GM18505 (cell line): ENCODE measurements at regions not wholly inside any gene's neighbourhood (a gene's known extent, or its start where the extent isn't known, plus 50 kb on each side); places are given as distances from the start of the nearest gene placed in this dataset.
A peak's percentile ranks its signal among the peaks of the same experiment; 100 is the strongest.

Experiments
- ATAC-seq: cut with Tn5 transposase; IDR thresholded peaks from one replicate; pipeline ENCODE4 v1.9.1; 2021; ENCODE audit not compliant: unreplicated experiment
- POLR2A ChIP-seq: IDR thresholded peaks from 4 replicates; pipeline ENCODE4 v1.6.1; 2011; ENCODE audit warnings: borderline replicate concordance; ENCODE audit not compliant: insufficient read depth, insufficient read length; ENCODE audit errors: extremely low read depth

GRCh38 chr15:48005077-48005476 is 115.7 kb upstream of the SLC24A5 start:
- TF ChIP-seq POLR2A = no peak
- no peak for ATAC-seq

- TF ChIP-seq POLR2A = no peak
- ATAC-seq = no peak
These were observed 114.7 kb upstream of the SLC24A5 start for GRCh38 chr15:48006031-48006511.

- TF ChIP-seq POLR2A = no peak
These were observed 110.5 kb upstream of the SLC24A5 start for GRCh38 chr15:48010316-48010715.

GRCh38 chr15:48012191-48012590 is 108.6 kb upstream of the SLC24A5 start:
- ATAC-seq = no peak
- no peak for TF ChIP-seq POLR2A

More at GRCh38 chr15:48010316-48010715, 110.5 kb upstream of the SLC24A5 start:
- ATAC-seq = no peak

GRCh38 chr15:48016865-48017264 is 103.9 kb upstream of the SLC24A5 start:
- ATAC-seq = no peak
- TF ChIP-seq POLR2A = no peak

GRCh38 chr15:48017747-48018146 is 103.0 kb upstream of the SLC24A5 start:
- TF ChIP-seq POLR2A = no peak
- no peak for ATAC-seq

GRCh38 chr15:48020166-48020565 is 100.6 kb upstream of the SLC24A5 start:
- ATAC-seq = peak; percentile 51
- no peak for TF ChIP-seq POLR2A

- ATAC-seq = no peak
- no peak for TF ChIP-seq POLR2A
These were observed 99.3 kb upstream of the SLC24A5 start for GRCh38 chr15:48021336-48022086.

- no peak for ATAC-seq
- no peak for TF ChIP-seq POLR2A
These were observed 95.7 kb upstream of the SLC24A5 start for GRCh38 chr15:48025118-48025517.

- TF ChIP-seq POLR2A = no peak
- no peak for ATAC-seq
These were observed 92.1 kb upstream of the SLC24A5 start for GRCh38 chr15:48028712-48029111.

GRCh38 chr15:48029642-48030041 is 91.1 kb upstream of the SLC24A5 start:
- TF ChIP-seq POLR2A = no peak
- no peak for ATAC-seq

GRCh38 chr15:48031466-48031865 is 89.3 kb upstream of the SLC24A5 start:
- ATAC-seq = no peak

GRCh38 chr15:48031973-48032372 is 88.8 kb upstream of the SLC24A5 start:
- no peak for ATAC-seq
- TF ChIP-seq POLR2A = no peak

More at GRCh38 chr15:48031466-48031865, 89.3 kb upstream of the SLC24A5 start:
- no peak for TF ChIP-seq POLR2A

GRCh38 chr15:48032911-48033310 is 87.9 kb upstream of the SLC24A5 start:
- ATAC-seq = no peak
- TF ChIP-seq POLR2A = no peak
